ENCODE measurements at regions not wholly inside any gene's neighbourhood (a gene's known extent, or its start where the extent isn't known, plus 50 kb on each side); places are given as distances from the start of the nearest gene placed in this dataset.
"Not testable (repeated sequence)": the region's sequence is repeated elsewhere in the genome, so short reads cannot be mapped to it uniquely, and the experiment has no call there.

- POLR2A ChIA-PET, result no interaction called here
- no peak for FAIRE-seq
Measured at GRCh38 chr1:230487773-230488428, 61.8 kb upstream of the PGBD5 start.

GRCh38 chr1:230476622-230477003 is 50.5 kb upstream of the PGBD5 start:
- Histone ChIP-seq H3K9me3 (no peaks in the 10 kb centered on the region), H3K4me2 (no peak overlapping the region), H3K27ac (no peak overlapping the region), H3K4me3 (no peak overlapping the region), H3K4me1 (no peaks in the 10 kb centered on the region)
- ChIA-PET CTCF (interaction anchor here (1.8 kb wide), 1 partner anchor 12 kb away, joined by 7 read pairs; no protein-coding TSS in a partner anchor), POLR2A (no interaction called here)
- TF ChIP-seq TFCP2L1 (CRISPR knock-in tag; IDR thresholded peaks at IDR 0.05) (no peak), JUN (IDR thresholded peaks at IDR 0.05) (no peak), RAD21 (conservative IDR thresholded peaks at IDR 0.05 in 1 of 2, IDR thresholded peaks at IDR 0.05 in 1 of 2) (no peak), CHD2 (IDR thresholded peaks at IDR 0.05; ENCODE audit: low read length, partially characterized antibody) (no peak), TP53 (CRISPR knock-in tag; IDR thresholded peaks at IDR 0.05) (no peak), POLR2A (IDR thresholded peaks at IDR 0.05; ENCODE audit: low read length) (no peak), CHD4 (IDR thresholded peaks at IDR 0.05; ENCODE audit: borderline replicate concordance) (no peak), EHF (CRISPR knock-in tag; IDR thresholded peaks at IDR 0.05) (no peak), BHLHE40 (IDR thresholded peaks at IDR 0.05; ENCODE audit: low read depth, low read length) (no peak), ZNF302 (CRISPR knock-in tag; IDR thresholded peaks at IDR 0.05) (no peak), HES2 (IDR thresholded peaks at IDR 0.05) (no peak), ZC3H11A (IDR thresholded peaks at IDR 0.05) (no peak), HOXB13 (CRISPR knock-in tag; IDR thresholded peaks at IDR 0.05; ENCODE audit: low read depth) (no peak)
- TF ChIP-seq, protein P1, sequence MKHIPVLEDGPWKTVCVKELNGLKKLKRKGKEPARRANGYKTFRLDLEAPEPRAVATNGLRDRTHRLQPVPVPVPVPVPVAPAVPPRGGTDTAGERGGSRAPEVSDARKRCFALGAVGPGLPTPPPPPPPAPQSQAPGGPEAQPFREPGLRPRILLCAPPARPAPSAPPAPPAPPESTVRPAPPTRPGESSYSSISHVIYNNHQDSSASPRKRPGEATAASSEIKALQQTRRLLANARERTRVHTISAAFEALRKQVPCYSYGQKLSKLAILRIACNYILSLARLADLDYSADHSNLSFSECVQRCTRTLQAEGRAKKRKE (CRISPR knock-in tag; IDR thresholded peaks at IDR 0.05; ENCODE audit: low read depth), result no peak
- TF ChIP-seq, protein P2, sequence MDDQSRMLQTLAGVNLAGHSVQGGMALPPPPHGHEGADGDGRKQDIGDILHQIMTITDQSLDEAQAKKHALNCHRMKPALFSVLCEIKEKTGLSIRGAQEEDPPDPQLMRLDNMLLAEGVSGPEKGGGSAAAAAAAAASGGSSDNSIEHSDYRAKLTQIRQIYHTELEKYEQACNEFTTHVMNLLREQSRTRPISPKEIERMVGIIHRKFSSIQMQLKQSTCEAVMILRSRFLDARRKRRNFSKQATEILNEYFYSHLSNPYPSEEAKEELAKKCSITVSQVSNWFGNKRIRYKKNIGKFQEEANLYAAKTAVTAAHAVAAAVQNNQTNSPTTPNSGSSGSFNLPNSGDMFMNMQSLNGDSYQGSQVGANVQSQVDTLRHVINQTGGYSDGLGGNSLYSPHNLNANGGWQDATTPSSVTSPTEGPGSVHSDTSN (IDR thresholded peaks at IDR 0.05), result no peak
- TF ChIP-seq, protein P3, sequence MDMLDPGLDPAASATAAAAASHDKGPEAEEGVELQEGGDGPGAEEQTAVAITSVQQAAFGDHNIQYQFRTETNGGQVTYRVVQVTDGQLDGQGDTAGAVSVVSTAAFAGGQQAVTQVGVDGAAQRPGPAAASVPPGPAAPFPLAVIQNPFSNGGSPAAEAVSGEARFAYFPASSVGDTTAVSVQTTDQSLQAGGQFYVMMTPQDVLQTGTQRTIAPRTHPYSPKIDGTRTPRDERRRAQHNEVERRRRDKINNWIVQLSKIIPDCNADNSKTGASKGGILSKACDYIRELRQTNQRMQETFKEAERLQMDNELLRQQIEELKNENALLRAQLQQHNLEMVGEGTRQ (IDR thresholded peaks at IDR 0.05), result no peak
- no peak for FAIRE-seq
- ATAC-seq, result no peak
- WGBS (ENCODE audit: missing lambda C conversion rate), result 22% methylated on average over 14 of the region's 14 CpGs
- DNase-seq (ENCODE audit: low read depth in 1 of 2, low spot score in 1 of 2), result no peak

More at GRCh38 chr1:230487773-230488428, 61.8 kb upstream of the PGBD5 start:
- Histone ChIP-seq H3K4me2 (no peak overlapping the region), H3K4me1 (no peaks in the 10 kb centered on the region), H3K4me3 (no peak overlapping the region), H3K27ac (no peak overlapping the region), H3K9me3 (no peaks in the 10 kb centered on the region)
- no peak for TF ChIP-seq CHD2 (IDR thresholded peaks at IDR 0.05; ENCODE audit: low read length, partially characterized antibody)
- TF ChIP-seq TFCP2L1 (CRISPR knock-in tag; IDR thresholded peaks at IDR 0.05), result no peak
- CTCF ChIA-PET, result no interaction called here
- no peak for ATAC-seq
- 35% methylated on average over 4 of the region's 4 CpGs for WGBS (ENCODE audit: missing lambda C conversion rate)
- no peak for DNase-seq (ENCODE audit: low read depth in 1 of 2, low spot score in 1 of 2)

DNA sequence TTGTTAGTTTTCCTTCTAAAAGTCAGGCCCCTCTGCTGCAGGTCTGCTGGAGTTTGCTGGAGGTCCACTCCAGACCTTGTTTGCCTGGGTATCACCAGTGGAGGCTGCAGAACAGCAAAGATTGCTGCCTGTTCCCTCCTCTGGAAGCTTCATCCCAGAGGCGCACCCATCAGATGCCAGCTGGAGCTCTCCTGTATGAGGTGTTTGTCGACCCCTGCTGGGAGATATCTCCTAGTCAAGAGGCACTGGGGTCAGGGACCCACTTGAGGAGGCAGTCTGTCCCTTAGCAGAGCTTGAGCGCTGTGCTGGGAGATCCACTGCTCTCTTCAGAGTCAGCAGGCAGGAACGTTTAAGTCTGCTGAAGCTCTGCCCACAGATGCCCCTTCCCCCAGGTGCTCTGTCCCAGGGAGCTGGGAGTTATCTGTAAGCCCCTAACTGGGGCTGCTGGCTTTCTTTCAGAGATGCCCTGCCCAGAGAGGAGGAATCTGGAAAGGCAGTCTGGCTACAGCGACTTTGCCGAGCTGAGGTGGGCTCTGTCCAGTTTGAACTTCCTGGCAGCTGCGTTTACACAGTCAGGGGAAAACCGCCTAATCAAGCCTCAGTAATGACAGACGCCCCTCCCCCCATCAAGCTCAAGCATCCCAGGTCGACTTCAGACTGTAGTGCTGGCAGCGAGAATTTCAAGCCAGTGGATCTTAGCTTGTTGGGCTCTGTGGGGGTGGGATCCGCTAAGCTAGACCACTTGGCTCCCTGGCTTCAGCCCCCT is 49.9 kb upstream of the PGBD5 start:
- H3K27ac ChIP-seq, H3K4me2 ChIP-seq, FAIRE-seq, ATAC-seq, H3K4me1 ChIP-seq, H3K9me3 ChIP-seq, H3K4me3 ChIP-seq, POLR2A ChIA-PET: not testable (repeated sequence)
- peak in 1 of 2 experiments; percentile 11 for DNase-seq (ENCODE audit: low read depth in 1 of 2, low spot score in 1 of 2)
- WGBS (ENCODE audit: missing lambda C conversion rate), result 18% methylated on average over 4 of the region's 12 CpGs
- CTCF ChIA-PET, result interaction anchor here (1.8 kb wide), 1 partner anchor 11 kb away, joined by 7 read pairs; no protein-coding TSS in a partner anchor
- peak in 1 of 2 experiments; percentile 15; a peak in 1 of 5 replicates for TF ChIP-seq RAD21 (conservative IDR thresholded peaks at IDR 0.05 in 1 of 2, IDR thresholded peaks at IDR 0.05 in 1 of 2)
